ENCODE measurements at regions not wholly inside any gene's neighbourhood (a gene's known extent, or its start where the extent isn't known, plus 50 kb on each side); places are given as distances from the start of the nearest gene placed in this dataset.

DNA sequence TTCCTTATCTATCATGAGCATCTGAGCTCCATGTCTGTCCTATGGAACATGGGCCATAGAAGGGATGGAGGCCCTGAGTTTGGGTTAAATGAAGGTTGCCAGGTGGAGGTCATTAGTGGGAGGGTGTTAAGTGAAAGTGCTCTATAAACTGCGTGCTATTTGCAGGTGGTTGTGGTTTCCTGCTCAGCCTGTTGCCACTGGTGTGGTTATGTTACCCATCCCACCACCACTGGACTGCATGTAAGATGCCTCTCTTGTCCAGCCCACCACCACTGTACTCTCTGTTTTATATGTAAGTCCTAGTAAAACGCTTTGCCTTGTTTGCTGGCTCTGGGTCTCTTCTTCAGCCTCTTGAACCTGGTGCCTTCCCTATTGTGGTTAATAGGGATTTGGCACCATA lies 711.2 kb downstream of the SORCS3 start:
- 0% methylated on average over 2 of the region's 2 CpGs for WGBS (ENCODE audit: missing lambda C conversion rate)
- DNase-seq (ENCODE audit: low read depth in 1 of 2, low spot score in 1 of 2): no peak
- H3K4me1 ChIP-seq: no peaks in the 10 kb centered on the region
- no peak overlapping the region for H3K27ac ChIP-seq
- no peak for ATAC-seq
- no peaks in the 10 kb centered on the region for H3K9me3 ChIP-seq
- no peak overlapping the region for H3K4me2 ChIP-seq
- TF ChIP-seq HOXB5 (CRISPR knock-in tag; IDR thresholded peaks at IDR 0.05): no peak
- TF ChIP-seq CHD4 (IDR thresholded peaks at IDR 0.05; ENCODE audit: borderline replicate concordance): no peak
- TF ChIP-seq FOXS1 (CRISPR knock-in tag; IDR thresholded peaks at IDR 0.05): no peak
- TF ChIP-seq HDAC2 (IDR thresholded peaks at IDR 0.05): no peak
- TF ChIP-seq SREBF2 (IDR thresholded peaks at IDR 0.05): no peak
- no peak for TF ChIP-seq SMC3 (IDR thresholded peaks at IDR 0.05)
- TF ChIP-seq KDM1A (IDR thresholded peaks at IDR 0.05; ENCODE audit: low read depth): no peak
- no peak for TF ChIP-seq HOXA7 (CRISPR knock-in tag; IDR thresholded peaks at IDR 0.05)
- TF ChIP-seq, protein P1, sequence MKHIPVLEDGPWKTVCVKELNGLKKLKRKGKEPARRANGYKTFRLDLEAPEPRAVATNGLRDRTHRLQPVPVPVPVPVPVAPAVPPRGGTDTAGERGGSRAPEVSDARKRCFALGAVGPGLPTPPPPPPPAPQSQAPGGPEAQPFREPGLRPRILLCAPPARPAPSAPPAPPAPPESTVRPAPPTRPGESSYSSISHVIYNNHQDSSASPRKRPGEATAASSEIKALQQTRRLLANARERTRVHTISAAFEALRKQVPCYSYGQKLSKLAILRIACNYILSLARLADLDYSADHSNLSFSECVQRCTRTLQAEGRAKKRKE (CRISPR knock-in tag; IDR thresholded peaks at IDR 0.05; ENCODE audit: low read depth): no peak
- ChIA-PET CTCF (no interaction called here), POLR2A (no interaction called here)
- no peak overlapping the region for H3K4me3 ChIP-seq
- FAIRE-seq: no peak

DNA sequence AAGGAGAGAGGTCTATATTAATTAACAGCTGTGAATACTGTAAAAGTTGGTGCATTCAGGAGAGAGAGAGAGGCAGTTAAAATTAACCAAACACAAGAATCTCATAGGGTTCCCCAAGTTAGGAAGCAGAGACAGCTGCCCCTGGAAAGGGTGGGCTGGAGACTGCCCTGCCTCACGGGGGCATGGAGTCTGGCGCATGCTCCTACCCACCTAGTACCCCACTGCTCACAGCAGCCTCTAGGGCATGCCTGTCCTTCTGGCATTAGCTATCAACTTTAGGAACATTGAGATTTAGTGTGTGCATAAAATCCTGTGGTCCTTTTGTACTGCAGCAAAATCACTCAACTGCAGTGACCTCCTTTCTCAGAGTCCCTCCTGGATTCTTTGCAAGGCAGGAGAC lies 710.1 kb downstream of the SORCS3 start:
- POLR2A ChIA-PET: no interaction called here
- no peak for DNase-seq (ENCODE audit: low read depth in 1 of 2, low spot score in 1 of 2)
- H3K27ac ChIP-seq: no peak overlapping the region
- TF ChIP-seq TFCP2L1 (CRISPR knock-in tag; IDR thresholded peaks at IDR 0.05): no peak
- TF ChIP-seq, protein P2, sequence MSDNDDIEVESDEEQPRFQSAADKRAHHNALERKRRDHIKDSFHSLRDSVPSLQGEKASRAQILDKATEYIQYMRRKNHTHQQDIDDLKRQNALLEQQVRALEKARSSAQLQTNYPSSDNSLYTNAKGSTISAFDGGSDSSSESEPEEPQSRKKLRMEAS (IDR thresholded peaks at IDR 0.05): no peak
- TF ChIP-seq PBX3 (IDR thresholded peaks at IDR 0.05): no peak
- TF ChIP-seq JUN (IDR thresholded peaks at IDR 0.05): no peak
- TF ChIP-seq RARB (CRISPR knock-in tag; IDR thresholded peaks at IDR 0.05): no peak
- H3K4me1 ChIP-seq: no peaks in the 10 kb centered on the region
- no peak for FAIRE-seq
- no peak overlapping the region for H3K4me3 ChIP-seq
- WGBS (ENCODE audit: missing lambda C conversion rate): 0% methylated on average over 2 of the region's 2 CpGs
- H3K9me3 ChIP-seq: no peaks in the 10 kb centered on the region
- no peak overlapping the region for H3K4me2 ChIP-seq
- CTCF ChIA-PET: no interaction called here
- no peak for ATAC-seq

- Histone ChIP-seq H3K4me2 (no peak overlapping the region), H3K4me3 (no peak overlapping the region), H3K4me1 (no peaks in the 10 kb centered on the region), H3K9me3 (no peaks in the 10 kb centered on the region), H3K27ac (no peak overlapping the region)
- FAIRE-seq (no peak), ATAC-seq (no peak), DNase-seq (ENCODE audit: low read depth in 1 of 2, low spot score in 1 of 2) (no peak)
- POLR2A ChIA-PET: no interaction called here
- TF ChIP-seq HMGXB4 (CRISPR knock-in tag; IDR thresholded peaks at IDR 0.05; ENCODE audit: borderline replicate concordance): no peak
- TF ChIP-seq HEYL (CRISPR knock-in tag; IDR thresholded peaks at IDR 0.05): no peak
- no peak for TF ChIP-seq PBX3 (IDR thresholded peaks at IDR 0.05)
- no peak for TF ChIP-seq GATA3 (IDR thresholded peaks at IDR 0.05; ENCODE audit: borderline replicate concordance)
- TF ChIP-seq EP300 (IDR thresholded peaks at IDR 0.05): no peak
- no peak for TF ChIP-seq FOXS1 (CRISPR knock-in tag; IDR thresholded peaks at IDR 0.05)
- no peak for TF ChIP-seq MAZ (IDR thresholded peaks at IDR 0.05; ENCODE audit: borderline replicate concordance, low read depth, low read length)
- TF ChIP-seq EHF (CRISPR knock-in tag; IDR thresholded peaks at IDR 0.05): no peak
- TF ChIP-seq HDAC2 (IDR thresholded peaks at IDR 0.05): no peak
- TF ChIP-seq POLR2AphosphoS2 (conservative IDR thresholded peaks at IDR 0.05; ENCODE audit: low read length): no peak
- no peak for TF ChIP-seq ZSCAN20 (CRISPR knock-in tag; IDR thresholded peaks at IDR 0.05)
- no peak for TF ChIP-seq EHMT2 (IDR thresholded peaks at IDR 0.05; ENCODE audit: low read depth)
- no peak for TF ChIP-seq ELK1 (IDR thresholded peaks at IDR 0.05; ENCODE audit: low read depth, low read length)
- TF ChIP-seq, protein P3, sequence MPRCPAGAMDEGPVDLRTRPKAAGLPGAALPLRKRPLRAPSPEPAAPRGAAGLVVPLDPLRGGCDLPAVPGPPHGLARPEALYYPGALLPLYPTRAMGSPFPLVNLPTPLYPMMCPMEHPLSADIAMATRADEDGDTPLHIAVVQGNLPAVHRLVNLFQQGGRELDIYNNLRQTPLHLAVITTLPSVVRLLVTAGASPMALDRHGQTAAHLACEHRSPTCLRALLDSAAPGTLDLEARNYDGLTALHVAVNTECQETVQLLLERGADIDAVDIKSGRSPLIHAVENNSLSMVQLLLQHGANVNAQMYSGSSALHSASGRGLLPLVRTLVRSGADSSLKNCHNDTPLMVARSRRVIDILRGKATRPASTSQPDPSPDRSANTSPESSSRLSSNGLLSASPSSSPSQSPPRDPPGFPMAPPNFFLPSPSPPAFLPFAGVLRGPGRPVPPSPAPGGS (IDR thresholded peaks at IDR 0.05): no peak
- 11% methylated on average over 2 of the region's 2 CpGs for WGBS (ENCODE audit: missing lambda C conversion rate)
- CTCF ChIA-PET: no interaction called here
These were observed 706.4 kb downstream of the SORCS3 start for GRCh38 chr10:105347487-105347886.
